Inferior parietal cortex (tissue), 1 donor: ENCODE measurements at regions not wholly inside any gene's neighbourhood (a gene's known extent, or its start where the extent isn't known, plus 50 kb on each side); places are given as distances from the start of the nearest gene placed in this dataset.
"Not testable (repeated sequence)": the region's sequence is repeated elsewhere in the genome, so short reads cannot be mapped to it uniquely, and the experiment has no call there.

Experiments
- DNase-seq: peaks from one replicate; pipeline ENCODE4 v3.0.0-alpha.2; 2016; ENCODE audit errors: extremely low spot score

DNA sequence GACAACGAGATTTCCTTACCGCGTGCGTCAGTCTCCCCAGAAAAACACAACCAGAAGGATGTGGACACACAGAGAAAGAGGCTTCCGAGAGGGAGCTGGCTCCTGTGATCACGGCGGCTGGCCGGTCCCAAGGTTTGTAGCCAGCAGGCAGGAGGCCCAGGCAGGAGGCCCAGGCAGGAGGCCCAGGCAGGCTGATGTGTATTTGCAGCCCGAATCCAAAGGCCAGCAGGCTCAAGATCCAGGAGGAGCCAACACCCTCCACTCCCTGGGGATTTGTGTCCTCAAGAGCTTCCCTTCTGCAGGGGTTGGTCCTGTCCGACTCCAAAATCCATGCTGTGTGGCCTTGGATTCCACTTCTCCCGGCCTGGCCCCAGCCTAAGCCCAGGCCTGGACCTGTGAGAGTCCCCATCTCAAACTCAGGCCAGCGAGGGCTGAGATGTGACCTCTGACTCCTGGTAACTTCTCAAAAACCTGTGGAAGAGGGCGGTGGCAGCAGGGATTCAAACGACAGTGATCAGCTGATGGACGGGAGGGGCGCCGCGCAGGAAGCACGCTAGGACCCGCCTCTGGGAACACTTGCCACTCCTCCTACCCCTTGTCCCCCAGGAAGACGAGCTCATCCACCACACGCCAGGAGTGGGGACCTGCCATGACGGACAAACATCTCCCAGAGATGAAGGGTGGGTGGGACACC is 75.0 kb upstream of the PPP1R26 start:
- no peak for DNase-seq

DNA sequence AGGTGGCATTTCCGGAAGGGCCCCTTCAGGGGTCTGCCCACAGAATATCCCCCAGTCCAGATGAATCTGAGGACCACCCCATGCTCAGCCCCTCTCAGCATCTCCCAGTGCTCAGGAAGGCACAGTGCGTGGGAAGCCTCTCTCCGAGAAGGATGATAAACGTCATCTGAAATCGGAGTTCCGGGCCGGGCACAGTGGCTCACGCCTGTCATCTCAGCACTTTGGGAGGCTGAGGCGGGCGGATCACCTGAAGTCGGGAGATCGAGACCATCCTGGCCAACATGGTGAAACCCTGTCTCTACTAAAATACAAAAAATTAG is 74.5 kb upstream of the PPP1R26 start:
- not testable (repeated sequence) for DNase-seq

DNA sequence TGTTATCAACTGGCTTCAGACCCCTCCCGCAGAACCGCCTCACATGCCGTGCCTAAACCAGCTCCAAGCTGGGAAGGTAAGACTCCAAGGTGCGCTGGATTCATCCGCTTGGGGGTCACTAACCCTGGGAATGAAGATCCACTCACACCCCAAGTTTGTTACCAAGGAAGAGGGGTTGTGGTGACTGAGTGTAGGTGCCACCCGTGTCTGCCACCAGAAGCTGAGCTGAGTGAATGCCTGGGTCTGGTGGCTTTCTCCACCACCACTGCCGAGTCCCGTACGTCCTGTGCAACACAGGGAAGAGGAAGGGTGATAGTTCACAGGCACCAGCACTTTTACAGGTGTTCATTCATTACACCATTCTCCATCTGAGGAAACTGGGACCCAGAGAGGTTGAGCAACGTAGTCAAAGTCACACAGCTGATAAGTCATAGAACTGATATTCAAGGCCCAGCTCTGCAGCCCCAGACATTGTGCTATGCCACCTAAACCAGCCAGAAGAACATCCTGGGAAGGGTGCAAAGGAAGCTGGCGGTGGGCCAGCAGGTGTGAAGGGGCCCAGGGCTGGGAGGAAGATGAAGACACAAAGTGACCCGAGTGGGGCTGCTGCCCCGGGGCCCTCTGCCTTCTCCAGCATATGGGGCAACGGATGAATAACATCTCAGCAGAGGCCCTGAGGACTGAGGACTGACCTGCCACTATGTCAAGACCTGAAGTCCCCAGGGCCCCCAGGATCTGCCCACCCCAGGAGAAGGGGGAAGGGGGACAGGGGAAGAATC is 70.9 kb upstream of the PPP1R26 start:
- no peak for DNase-seq

DNA sequence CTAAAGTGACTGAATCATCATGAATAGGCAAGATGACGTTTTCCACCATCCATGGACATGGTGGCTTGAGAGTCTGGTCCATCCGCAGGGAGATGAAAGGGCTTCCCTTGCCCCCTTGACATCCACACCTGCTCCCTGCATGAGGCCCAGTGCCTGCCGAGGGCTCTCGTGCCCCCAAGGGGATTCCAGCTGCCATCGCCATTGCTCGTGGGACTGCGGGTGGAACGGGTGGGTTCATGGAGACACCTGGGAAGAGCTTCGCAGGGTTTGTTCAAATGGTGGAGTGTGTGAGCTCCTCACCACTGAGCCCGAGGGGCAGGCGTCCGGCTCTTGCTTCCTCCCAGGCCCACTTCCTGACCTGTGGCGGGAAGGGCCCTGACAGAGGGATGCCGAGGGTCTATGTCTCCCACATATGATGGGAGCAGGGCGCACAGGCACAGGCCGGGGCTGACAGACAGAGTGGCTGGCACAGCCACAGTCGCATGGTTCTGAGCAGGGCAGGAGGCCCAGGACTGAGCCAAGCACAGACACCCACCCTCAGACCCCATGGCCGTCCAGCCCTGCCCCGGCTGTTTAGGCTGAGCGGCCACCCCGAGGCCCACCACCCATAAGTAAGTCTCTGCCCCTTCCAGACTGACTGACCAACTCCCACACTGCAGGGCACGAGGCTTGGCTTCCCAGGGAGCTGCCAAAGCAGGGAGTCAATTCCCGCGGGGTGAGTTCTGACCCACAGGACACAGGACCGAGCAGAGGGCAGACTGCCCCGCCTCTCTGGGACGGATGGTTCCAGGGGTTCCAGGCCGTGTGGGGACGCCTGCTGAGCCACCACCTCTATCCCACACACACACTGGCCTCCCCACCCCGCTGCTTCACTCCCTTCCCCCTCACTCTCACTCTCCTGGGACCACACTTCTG is 70.0 kb upstream of the PPP1R26 start:
- DNase-seq = no peak

DNA sequence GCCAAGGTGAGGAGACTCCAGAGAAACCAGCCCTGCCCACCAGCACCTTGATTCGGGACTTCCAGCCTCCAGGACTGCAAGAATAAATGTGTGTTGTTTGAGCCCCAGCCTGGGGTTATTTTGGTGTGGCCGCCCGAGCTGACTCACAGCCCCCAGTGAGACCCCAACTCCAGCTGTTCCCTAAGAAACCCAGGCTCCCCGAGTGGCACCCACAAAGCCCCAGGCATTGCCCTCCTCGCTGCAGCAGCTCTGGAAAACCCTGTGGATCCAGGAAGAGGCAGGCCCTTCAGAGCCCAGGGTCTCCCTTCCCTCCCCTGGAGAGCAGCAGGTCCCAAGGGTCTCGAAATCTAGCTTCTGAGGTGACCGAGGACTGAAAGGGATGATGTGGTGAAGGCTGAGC is 69.2 kb upstream of the PPP1R26 start:
- DNase-seq = no peak

DNA sequence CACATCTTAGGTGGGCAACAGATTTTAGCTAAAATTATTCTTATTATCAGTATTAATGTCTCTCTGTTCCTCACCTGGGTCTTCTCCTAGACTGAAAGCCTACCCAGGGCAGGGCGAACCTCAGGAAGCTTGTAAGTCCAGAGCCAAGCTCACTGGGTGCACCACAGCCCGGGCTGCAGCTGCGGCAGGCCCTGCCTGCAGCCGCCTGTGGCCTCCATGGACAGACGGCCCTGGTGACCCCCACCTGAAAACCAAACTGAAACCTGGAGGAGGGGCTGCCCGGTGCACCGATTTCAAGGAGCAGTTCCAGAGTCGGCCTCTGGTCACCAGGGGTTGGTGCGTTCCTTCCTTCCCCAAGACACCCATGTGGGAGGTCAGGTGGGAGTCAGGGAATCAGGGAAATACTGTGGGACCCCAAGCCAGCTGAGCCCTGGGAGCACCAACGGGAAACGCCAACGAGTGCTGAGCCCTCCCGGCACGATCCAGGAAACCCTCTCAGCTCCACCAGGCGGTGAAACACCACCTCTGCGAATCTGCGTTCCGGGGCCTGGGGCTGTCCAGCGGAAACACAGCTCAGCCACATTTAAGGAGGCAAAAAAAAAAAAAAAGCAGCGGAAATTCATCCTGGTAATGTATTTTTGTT is 68.6 kb upstream of the PPP1R26 start:
- DNase-seq = no peak

DNA sequence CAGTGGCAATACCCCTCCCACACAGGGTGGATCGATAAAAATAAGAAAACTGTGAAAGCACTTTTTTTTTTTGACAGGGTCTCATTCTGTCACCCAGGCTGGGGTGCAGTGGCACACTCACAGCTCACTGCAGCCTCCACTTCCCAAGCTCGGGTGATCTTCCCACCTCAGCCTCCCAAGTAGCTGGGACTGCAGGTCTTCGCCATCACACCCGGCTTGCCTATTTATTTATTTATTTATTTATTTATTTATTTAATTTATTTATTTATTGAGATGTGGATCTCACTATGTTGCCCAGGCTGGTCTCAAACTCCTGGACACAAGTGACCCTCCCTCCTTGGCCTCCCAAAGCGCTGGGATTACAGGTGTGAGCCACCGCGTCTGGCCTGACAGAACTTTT is 68.0 kb upstream of the PPP1R26 start:
- not testable (repeated sequence) for DNase-seq

DNA sequence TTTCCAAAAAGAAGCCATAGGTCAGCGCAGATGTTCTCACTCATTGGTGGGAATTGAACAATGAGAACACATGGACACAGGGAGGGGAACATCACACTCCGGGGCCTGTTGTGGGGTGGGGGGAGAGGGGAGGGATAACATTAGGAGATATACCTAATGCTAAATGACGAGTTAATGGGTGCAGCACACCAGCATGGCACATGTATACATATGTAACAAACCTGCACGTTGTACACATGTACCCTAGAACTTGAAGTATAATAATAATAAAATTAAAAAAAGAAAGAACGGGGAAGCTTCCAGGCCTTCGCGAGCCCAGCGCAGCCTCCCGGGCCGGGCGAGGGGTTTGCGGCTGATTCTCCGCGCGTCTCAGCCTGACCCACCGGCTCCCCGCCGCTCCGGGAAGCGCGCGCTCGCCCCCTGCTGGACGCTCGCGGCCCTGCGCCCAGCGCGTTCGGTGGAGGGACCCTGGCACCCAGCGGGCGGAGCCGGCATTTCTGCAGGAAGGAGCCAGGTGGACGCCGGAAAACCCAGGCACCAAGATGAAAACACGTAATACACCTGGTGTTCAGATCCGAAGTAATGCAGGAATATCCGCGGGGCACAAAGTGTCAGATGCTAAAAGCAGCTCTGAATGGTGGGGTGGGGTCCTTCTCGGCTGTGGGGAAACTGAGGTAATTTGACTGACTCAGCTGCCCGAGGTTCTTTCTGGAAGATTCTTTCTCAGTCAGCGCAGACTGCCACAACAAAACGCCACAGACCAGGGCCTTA is 67.1 kb upstream of the PPP1R26 start:
- DNase-seq = peak; percentile 77

DNA sequence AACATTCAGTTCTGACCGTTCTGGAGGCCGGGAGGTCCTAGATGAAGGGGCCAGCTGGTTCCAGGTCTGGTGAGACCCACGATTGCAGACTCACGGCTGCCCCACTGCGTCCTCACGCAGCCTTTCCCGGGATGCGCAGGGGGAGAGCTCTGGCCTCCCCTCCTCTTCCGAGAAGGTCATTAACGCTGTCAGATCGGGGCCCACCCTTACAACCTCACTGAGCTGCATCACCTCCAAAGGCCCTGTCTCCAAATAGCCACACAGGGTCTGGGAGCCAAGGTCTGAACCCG is 66.6 kb upstream of the PPP1R26 start:
- no peak for DNase-seq

DNA sequence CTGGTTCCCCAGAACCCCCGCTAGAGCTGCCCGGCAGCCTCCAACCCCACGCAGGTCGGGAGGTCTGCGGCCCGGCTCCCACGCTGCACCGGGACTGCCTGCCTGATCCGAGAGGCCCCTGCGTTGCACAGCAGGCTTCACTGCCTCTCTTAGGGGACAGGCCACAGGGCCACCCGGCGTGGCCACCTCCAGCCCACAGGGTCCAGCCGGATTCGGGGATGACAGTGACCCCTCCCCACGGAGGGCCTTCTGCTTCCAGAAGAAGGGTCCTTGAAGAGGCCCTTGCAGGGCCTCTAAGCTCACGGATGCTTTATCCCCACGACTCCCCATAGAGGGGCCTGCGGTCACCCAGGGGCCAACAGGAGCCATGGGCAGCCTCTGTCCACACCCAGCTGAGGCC is 66.1 kb upstream of the PPP1R26 start:
- DNase-seq = no peak

DNA sequence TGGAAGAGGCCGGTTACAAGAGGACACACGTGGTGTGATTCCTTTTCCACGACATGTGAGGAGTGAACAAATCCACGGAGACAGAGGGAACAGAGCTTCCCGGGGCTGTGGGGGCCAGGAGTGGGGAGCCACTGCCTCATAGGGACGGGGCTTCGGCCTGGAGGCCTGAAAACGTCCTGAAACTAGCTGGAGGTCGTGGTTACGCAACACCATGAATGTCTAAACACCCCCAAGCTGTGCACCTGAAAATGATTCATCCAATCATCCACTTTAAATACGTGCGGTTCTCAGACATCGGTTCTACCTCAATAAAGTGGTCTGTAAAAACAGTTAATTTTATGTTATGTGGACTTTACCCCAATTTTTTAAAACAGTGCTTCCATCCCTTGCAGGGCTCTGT is 65.3 kb upstream of the PPP1R26 start:
- no peak for DNase-seq

DNA sequence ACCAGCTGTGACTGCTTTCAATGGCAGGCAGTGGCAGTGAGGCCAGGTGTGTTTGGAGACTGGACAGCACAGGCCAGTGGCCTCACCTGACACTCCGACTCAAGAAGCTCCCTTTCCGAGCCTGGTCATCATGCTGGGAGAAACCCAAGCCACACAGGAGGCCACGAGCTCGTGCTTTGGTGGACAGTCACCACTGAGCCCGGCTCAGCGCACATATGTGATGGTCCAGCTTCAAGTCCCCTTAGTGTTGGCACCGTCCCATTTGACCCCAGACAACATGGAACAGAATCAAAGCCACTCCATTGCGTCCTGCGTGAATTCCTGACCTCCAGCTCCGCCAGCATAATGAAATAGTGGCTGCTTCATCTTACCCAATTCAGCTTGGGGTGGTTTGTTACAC is 64.0 kb upstream of the PPP1R26 start:
- DNase-seq = no peak

DNA sequence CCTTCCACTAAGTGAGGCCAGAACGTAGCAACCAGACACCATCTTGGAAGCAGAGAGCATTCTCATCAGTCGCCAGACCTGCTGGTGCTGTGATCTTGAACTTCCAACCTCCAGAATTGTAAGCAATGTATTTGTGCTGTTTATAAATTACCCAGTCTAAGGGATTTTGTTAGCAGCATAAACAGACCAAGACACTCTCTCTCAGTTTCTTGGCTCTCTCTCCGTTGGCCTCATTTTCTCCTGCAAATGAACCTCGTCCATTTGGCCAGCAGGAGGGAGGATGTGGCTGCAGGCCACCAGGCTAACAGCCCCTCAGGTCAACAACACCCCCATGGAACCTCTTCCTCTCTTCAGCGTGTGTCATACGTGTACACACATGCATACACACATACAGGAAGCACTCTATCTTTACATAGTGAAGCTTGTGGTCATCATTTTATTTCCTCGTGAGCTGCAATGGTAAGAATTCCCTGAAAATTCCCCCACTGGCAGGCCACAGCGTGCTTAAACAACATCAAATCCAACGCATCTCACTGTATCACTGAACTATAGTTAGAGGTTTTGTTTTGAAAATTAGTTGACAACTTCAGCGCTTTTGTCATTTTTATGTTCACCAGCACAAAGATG is 62.8 kb upstream of the PPP1R26 start:
- no peak for DNase-seq

DNA sequence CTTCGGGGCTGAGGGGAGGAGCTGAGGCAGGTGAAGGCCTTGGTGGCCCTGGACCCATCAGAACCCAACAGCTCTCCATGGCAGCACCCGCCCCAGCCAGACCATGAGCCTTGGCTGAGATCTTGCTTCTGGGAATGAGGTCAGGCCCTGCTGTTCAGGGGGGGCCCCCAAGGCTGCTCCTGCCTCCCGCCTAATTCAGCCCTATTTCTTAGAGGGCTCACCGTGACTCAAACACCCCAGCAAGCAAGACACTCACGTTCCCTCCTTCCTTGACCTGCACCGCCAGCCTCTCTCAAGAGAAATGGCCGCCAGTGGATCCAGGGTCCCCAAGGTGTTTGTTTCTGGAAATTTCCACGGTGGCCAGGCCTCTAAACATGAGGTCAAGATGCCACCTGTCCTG is 61.4 kb upstream of the PPP1R26 start:
- DNase-seq = no peak

DNA sequence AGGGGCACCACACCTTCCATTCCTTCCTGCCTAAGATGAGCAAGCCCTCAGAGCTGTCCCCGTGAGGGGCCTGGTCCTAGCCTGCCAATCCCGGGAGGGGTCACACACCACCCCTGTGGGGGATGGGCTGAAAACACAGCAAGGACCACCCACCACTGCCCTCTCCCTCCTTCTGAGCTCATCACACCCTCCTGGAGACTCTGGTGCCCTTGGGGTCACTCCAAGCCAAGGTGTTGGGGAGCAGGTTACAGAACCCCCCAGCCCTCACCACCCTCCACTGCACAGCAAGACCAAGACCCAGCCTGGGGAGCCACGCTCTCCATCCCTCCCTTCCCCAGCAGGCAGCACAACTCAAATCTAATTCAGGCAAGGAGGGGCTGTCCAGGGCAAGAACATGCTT is 60.5 kb upstream of the PPP1R26 start:
- no peak for DNase-seq

DNA sequence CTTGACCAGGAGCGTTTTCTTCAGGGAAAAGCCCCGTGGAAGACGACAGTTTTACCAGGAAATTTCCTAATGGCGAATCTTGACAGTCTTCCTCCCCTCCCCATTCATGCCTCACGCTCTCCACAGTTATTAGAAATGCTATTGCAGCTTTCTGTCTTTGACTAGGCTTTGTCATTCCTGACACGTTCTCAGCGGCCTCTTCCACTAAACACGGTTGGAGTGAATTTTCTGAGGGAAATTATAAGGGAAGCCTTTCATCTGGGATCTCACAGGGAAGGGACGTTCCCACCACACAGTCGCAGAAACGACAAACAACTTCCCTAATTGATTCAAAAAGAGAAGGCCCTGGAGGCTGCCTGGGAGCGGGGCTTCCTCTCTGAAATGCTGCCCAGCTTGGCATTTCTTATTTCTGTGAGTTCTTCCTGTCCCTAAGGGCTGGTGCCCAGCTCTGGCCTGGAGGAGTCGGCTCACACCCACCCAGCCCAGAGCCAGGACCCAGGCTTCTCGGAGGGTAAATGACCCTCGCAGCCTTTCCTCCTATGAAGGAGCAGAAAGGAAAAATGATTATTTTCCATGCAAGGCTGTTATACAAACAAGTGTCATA is 57.1 kb upstream of the PPP1R26 start:
- DNase-seq = no peak

DNA sequence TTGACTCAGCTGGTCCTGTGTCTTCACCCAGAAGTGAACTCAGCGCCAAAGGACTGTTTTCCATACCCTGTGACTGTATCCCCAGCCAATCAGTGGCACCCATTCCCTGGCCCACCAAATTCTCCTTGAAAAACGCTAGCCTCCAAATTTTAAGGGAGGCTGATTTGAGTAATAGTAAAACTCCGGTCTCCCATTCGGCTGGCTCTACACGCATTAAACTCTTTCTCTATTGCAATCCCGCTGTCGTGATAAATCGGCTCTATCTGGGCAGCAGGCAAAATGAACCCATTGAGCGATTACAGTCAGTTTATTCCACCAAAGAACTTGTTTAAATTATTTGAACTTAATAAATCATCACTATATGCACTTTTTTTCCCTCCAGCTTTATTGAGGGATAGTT is 55.9 kb upstream of the PPP1R26 start:
- DNase-seq = no peak
